RPMI7951 (cell line): ENCODE measurements at regions not wholly inside any gene's neighbourhood (a gene's known extent, or its start where the extent isn't known, plus 50 kb on each side); places are given as distances from the start of the nearest gene placed in this dataset.
A peak's percentile ranks its signal among the peaks of the same experiment; 100 is the strongest.

ENCODE experiments used
- DNase-seq: peaks from one replicate; pipeline ENCODE4 v3.0.0-alpha.2; 2012; ENCODE audit warnings: low read depth

GRCh38 chr22:27413702-27414101 is 387.9 kb downstream of the MN1 start:
- no peak for DNase-seq

- peak; percentile 91 for DNase-seq
These were observed 384.8 kb downstream of the MN1 start for GRCh38 chr22:27416511-27417420.

GRCh38 chr22:27417421-27417814 is 384.1 kb downstream of the MN1 start:
- no peak for DNase-seq

- no peak for DNase-seq
These were observed 383.3 kb downstream of the MN1 start for GRCh38 chr22:27418261-27418660.

- peak; percentile 44 for DNase-seq
These were observed 382.1 kb downstream of the MN1 start for GRCh38 chr22:27419473-27419872.

- DNase-seq, result no peak
These were observed 381.2 kb downstream of the MN1 start for GRCh38 chr22:27420195-27420816.

GRCh38 chr22:27420817-27421361 is 380.7 kb downstream of the MN1 start:
- peak; percentile 96 for DNase-seq

GRCh38 chr22:27422442-27422841 is 379.1 kb downstream of the MN1 start:
- no peak for DNase-seq

- peak; percentile 49 for DNase-seq
These were observed 377.2 kb downstream of the MN1 start for GRCh38 chr22:27424319-27424718.

- no peak for DNase-seq
These were observed 372.1 kb downstream of the MN1 start for GRCh38 chr22:27429476-27429875.

GRCh38 chr22:27431081-27431480 is 370.5 kb downstream of the MN1 start:
- DNase-seq, result no peak

- DNase-seq, result peak; percentile 53
These were observed 369.7 kb downstream of the MN1 start for GRCh38 chr22:27431896-27432295.

- DNase-seq, result no peak
These were observed 368.5 kb downstream of the MN1 start for GRCh38 chr22:27433099-27433498.

- no peak for DNase-seq
These were observed 367.9 kb downstream of the MN1 start for GRCh38 chr22:27433585-27434190.

GRCh38 chr22:27434898-27435297 is 366.7 kb downstream of the MN1 start:
- DNase-seq, result no peak

GRCh38 chr22:27435844-27436576 is 365.5 kb downstream of the MN1 start:
- DNase-seq, result peak; percentile 86

- DNase-seq, result no peak
These were observed 365.0 kb downstream of the MN1 start for GRCh38 chr22:27436591-27436990.

GRCh38 chr22:27437570-27437969 is 364.0 kb downstream of the MN1 start:
- DNase-seq, result no peak

- DNase-seq, result peak; percentile 80
These were observed 363.1 kb downstream of the MN1 start for GRCh38 chr22:27438271-27438980.

- no peak for DNase-seq
These were observed 362.4 kb downstream of the MN1 start for GRCh38 chr22:27439131-27439530.

GRCh38 chr22:27440304-27440865 is 361.2 kb downstream of the MN1 start:
- no peak for DNase-seq
